SK-N-MC (cell line): ENCODE measurements at regions not wholly inside any gene's neighbourhood (a gene's known extent, or its start where the extent isn't known, plus 50 kb on each side); places are given as distances from the start of the nearest gene placed in this dataset.
"Not testable (repeated sequence)": the region's sequence is repeated elsewhere in the genome, so short reads cannot be mapped to it uniquely, and the experiment has no call there.

Experiments
- DNase-seq: peaks from one replicate; pipeline ENCODE4 v3.0.0-alpha.2; 2011; ENCODE audit warnings: low read depth, low spot score
- H3K27ac ChIP-seq: fragments of 200-600 bp; sonication (generic); 2 replicates; pipeline ENCODE4 v1.5.1; 2016; ENCODE audit warnings: mixed run types
- H3K36me3 ChIP-seq: fragments of 200-600 bp; sonication (generic); 2 replicates; pipeline ENCODE4 v1.6.1; 2017; ENCODE audit warnings: antibody characterized with exemption, low read length, mixed read lengths; ENCODE audit not compliant: insufficient read depth
- H3K4me3 ChIP-seq: fragments of 200-600 bp; sonication (generic); 2 replicates; pipeline ENCODE4 v1.5.1; 2016
- H3K9ac ChIP-seq: fragments of 200-600 bp; sonication (generic); 2 replicates; pipeline ENCODE4 v1.8.0; 2017; ENCODE audit warnings: mixed run types, mixed read lengths; ENCODE audit not compliant: insufficient read length
- H3K9me3 ChIP-seq: fragments of 200-600 bp; sonication (generic); 2 replicates; pipeline ENCODE4 v1.6.1; 2017; ENCODE audit warnings: low read depth, mild to moderate bottlenecking, antibody characterized with exemption, low read length, moderate library complexity, mixed read lengths
- EZH2 ChIP-seq: fragments of 200-600 bp; sonication (generic); IDR thresholded peaks from one replicate; pipeline ENCODE4 v1.6.1; 2017; ENCODE audit warnings: antibody characterized with exemption
- FOXP2 ChIP-seq: optimal IDR thresholded peaks from 2 replicates; pipeline ENCODE3; 2011; ENCODE audit warnings: mild to moderate bottlenecking, moderate library complexity; ENCODE audit not compliant: insufficient read depth; ENCODE audit errors: extremely low read length, control extremely low read depth
- POLR2AphosphoS5 ChIP-seq: IDR thresholded peaks from 2 replicates; pipeline ENCODE4 v1.6.1; 2012; ENCODE audit warnings: mild to moderate bottlenecking, low read depth, low read length, borderline replicate concordance

DNA sequence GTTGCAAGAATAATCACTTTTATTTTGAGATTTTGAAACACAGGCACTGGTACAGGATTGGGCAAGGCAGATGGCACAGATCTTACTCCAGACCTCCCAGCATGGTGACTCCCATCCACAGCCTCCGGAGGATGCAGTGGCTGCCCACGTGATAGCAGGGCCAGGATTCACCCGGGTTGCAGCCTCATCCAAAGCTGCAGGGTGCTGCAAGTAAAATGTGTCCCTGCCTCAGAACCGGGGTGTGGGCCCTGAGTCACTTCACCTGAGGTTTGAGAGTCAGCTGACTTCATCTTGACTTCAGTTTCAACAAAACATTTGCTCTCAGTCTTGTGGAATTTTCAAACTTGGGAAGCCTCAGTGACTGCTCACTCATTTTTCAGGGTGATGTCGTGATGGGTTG is 201.9 kb downstream of the FGF9 start:
- DNase-seq: no peak
- no peak for TF ChIP-seq POLR2AphosphoS5
- TF ChIP-seq FOXP2: no peak
- TF ChIP-seq EZH2: no peak
- H3K27ac ChIP-seq: no peak overlapping the region
- no peak overlapping the region for H3K9ac ChIP-seq
- H3K9me3 ChIP-seq: no peaks in the 10 kb centered on the region
- no peaks in the 10 kb centered on the region for H3K36me3 ChIP-seq
- H3K4me3 ChIP-seq: no peak overlapping the region

DNA sequence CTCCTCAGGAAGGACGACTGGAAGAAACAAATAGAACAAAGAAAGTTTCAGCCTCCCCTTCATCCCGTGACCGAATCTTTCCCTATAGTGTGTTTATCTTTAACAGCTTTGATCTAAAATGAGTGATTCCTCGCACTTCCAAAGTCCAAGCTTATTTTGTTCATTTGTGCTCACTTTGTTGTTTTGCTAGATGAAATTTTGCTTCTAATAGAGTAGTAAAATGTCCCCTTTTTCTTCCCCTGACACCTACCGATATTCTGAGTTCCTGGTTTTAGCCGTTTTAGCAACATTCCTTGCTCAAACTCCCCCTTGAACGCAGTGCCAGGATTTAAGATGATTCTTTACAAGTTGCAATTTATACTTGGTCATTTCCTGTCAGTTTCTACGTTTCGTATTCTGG is 204.2 kb downstream of the FGF9 start:
- DNase-seq: no peak
- no peaks in the 10 kb centered on the region for H3K9me3 ChIP-seq
- H3K27ac ChIP-seq: no peak overlapping the region
- no peak overlapping the region for H3K9ac ChIP-seq
- H3K36me3 ChIP-seq: no peaks in the 10 kb centered on the region
- H3K4me3 ChIP-seq: no peak overlapping the region
- no peak for TF ChIP-seq FOXP2
- TF ChIP-seq POLR2AphosphoS5: no peak
- no peak for TF ChIP-seq EZH2

- Histone ChIP-seq H3K9ac (no peak overlapping the region), H3K36me3 (no peaks in the 10 kb centered on the region), H3K27ac (no peak overlapping the region), H3K4me3 (no peak overlapping the region), H3K9me3 (no peaks in the 10 kb centered on the region)
- no peak for TF ChIP-seq EZH2
- no peak for TF ChIP-seq POLR2AphosphoS5
- TF ChIP-seq FOXP2: no peak
- no peak for DNase-seq
These were observed 208.5 kb downstream of the FGF9 start for GRCh38 chr13:21879263-21879914.

- TF ChIP-seq EZH2 (no peak), POLR2AphosphoS5 (no peak), FOXP2 (no peak)
- Histone ChIP-seq H3K27ac (no peak overlapping the region), H3K9me3 (no peaks in the 10 kb centered on the region), H3K36me3 (no peaks in the 10 kb centered on the region), H3K4me3 (no peak overlapping the region), H3K9ac (no peak overlapping the region)
- DNase-seq: no peak
These were observed 211.9 kb downstream of the FGF9 start for GRCh38 chr13:21882766-21883165.

DNA sequence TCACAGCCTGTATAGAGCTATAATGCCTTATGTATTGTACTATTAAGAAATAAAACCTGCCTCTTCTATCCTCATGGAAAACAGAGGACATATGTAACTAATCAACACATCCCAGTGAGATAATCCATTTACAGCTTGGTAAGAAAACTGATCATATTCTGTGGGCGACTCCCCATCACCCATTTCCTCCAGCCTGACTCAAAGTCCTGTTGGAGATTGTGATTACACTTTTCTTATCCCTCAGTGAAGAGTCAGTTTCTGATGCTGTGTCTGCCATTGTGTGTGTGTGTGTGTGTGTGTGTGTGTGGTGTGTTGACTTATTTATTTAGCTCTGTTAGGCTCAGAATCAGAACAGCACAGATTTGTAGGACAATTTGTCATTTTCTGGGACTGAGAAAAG is 212.8 kb downstream of the FGF9 start:
- no peak overlapping the region for H3K27ac ChIP-seq
- H3K9me3 ChIP-seq: no peaks in the 10 kb centered on the region
- H3K36me3 ChIP-seq: no peaks in the 10 kb centered on the region
- no peak for DNase-seq
- TF ChIP-seq EZH2 (no peak), POLR2AphosphoS5 (no peak)
- no peak overlapping the region for H3K4me3 ChIP-seq
- no peak overlapping the region for H3K9ac ChIP-seq

DNA sequence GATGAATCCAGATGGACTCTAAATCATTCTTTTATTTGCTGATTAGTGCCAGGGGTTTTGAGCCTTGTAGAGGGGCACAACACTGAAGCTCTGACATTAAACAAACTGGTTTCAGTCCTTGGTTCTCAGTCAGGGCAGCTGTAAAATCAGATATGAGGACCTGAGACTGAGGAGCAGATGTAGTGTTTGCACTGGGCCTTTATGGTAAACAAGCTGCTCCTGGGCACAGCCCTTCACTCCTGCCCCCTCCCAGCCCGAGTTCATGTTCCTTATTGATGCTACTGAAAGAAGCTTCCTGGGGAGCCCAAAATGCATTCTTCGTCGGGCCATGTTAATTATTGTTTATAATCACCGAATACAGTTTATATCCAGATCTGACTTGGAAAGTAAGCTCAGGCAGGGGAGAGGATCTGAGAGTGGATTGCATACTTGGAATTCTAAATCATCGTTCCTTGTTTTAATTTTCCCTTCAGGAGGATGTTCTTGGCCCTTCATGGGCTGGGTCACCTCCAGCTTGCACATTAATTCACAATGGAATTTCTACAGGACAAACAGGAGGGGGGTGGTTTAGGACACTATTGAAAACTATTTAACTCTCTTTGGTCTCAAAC is 213.5 kb downstream of the FGF9 start:
- H3K9ac ChIP-seq: no peak overlapping the region
- TF ChIP-seq POLR2AphosphoS5: no peak
- no peak for TF ChIP-seq FOXP2
- TF ChIP-seq EZH2: no peak
- no peak for DNase-seq

GRCh38 chr13:21884965-21885567 is 214.2 kb downstream of the FGF9 start:
- TF ChIP-seq EZH2 (no peak), FOXP2 (no peak), POLR2AphosphoS5 (no peak)
- DNase-seq: no peak
- no peak overlapping the region for H3K4me3 ChIP-seq

More for the DNA sequence above, 213.5 kb downstream of the FGF9 start:
- Histone ChIP-seq H3K27ac (no peak overlapping the region), H3K36me3 (no peaks in the 10 kb centered on the region), H3K9me3 (no peaks in the 10 kb centered on the region), H3K4me3 (no peak overlapping the region)

GRCh38 chr13:21885714-21886224 is 214.9 kb downstream of the FGF9 start:
- Histone ChIP-seq H3K36me3 (no peaks in the 10 kb centered on the region), H3K27ac (no peak overlapping the region), H3K9ac (no peak overlapping the region), H3K9me3 (no peaks in the 10 kb centered on the region), H3K4me3 (no peak overlapping the region)
- no peak for DNase-seq
- no peak for TF ChIP-seq POLR2AphosphoS5
- TF ChIP-seq FOXP2: no peak
- no peak for TF ChIP-seq EZH2

More at GRCh38 chr13:21884965-21885567, 214.2 kb downstream of the FGF9 start:
- Histone ChIP-seq H3K9ac (no peak overlapping the region), H3K27ac (no peak overlapping the region), H3K9me3 (no peaks in the 10 kb centered on the region), H3K36me3 (no peaks in the 10 kb centered on the region)

- Histone ChIP-seq H3K36me3 (no peaks in the 10 kb centered on the region), H3K4me3 (no peak overlapping the region), H3K9ac (no peak overlapping the region), H3K9me3 (no peaks in the 10 kb centered on the region), H3K27ac (no peak overlapping the region)
- DNase-seq: no peak
- TF ChIP-seq EZH2: no peak
- TF ChIP-seq POLR2AphosphoS5: no peak
These were observed 218.8 kb downstream of the FGF9 start for GRCh38 chr13:21889651-21890050.

DNA sequence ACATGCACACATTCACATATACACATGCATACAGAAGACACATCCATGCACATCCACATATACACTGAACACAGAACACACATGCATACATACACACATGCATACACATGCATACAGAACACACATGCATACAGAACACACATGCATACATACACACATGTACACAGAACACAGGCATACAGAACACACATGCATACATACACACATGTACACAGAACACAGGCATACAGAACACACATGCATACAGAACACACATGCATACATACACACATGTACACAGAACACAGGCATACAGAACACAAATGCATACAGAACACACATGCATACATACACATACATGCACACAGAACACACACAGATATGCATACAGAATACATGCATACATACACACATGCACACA is 219.3 kb downstream of the FGF9 start:
- not testable (repeated sequence) for H3K9me3 ChIP-seq, DNase-seq, H3K36me3 ChIP-seq, H3K9ac ChIP-seq, H3K4me3 ChIP-seq, H3K27ac ChIP-seq
